ENCODE measurements at regions not wholly inside any gene's neighbourhood (a gene's known extent, or its start where the extent isn't known, plus 50 kb on each side); places are given as distances from the start of the nearest gene placed in this dataset.
A peak's percentile ranks its signal among the peaks of the same experiment; 100 is the strongest.

DNA sequence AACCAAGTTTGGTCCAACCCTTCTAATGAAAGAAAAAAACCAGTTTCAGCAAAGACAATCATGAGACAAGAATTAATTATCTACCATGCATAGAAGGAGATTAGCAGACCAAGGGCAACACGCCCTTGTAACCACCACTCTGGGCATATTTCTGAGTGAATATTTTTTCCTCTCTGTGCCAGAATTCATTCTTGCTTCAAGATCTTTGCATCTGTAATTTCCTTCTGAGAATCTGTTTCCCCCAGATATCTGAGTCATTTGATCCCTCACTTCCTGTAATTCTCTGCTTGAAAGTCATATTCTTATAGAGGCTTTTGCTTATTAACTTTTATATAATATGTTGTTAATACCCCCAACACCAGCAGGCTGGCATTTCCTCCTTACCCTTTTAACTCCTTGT lies 243.7 kb downstream of the SLC16A7 start:
- DNase-seq: no peak

DNA sequence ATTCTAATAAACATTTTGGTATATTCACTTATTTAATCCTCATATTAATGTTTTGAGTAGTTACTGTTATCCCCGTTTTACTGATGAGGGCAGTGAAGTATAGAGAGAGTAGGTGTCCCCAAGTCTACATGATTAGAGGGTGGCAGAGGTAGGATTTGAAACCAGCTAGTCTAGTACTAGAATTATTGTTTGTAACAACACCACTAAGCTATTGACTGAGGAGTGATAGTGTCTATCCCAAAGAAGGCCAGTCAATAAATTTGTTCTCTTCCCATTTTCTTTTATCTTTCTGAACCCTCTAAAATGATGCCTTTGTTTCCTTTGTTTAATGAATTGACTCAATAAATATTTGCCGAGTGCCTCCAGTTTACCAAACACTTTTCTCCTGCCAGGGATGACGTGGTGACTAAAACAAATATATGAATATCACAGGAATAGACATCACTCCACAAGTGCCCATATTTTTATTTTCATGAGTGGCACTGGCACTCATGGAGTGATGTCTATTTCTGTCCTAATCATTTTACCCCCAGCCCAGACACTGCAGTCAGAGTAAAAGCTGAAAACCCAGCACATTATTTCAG lies 247.5 kb downstream of the SLC16A7 start:
- no peak for DNase-seq

DNA sequence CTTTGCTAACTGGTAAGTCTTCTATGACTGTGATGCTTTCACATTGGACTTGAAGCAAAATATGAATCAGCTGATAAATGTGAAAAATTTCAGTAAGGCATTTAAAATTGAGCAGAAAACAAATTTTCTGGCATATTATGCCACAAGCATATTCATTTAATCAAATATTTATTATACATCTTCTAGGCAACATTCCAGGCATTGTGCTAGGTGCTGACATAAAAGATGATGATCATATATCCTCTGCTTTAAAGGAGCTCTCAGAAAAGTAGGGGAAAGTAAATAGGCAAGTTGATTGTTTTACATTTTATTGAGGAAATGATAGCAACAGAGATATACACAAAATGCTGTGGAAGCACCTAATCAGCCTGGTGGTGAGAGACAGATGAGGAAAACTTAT lies 248.9 kb downstream of the SLC16A7 start:
- no peak for DNase-seq

DNA sequence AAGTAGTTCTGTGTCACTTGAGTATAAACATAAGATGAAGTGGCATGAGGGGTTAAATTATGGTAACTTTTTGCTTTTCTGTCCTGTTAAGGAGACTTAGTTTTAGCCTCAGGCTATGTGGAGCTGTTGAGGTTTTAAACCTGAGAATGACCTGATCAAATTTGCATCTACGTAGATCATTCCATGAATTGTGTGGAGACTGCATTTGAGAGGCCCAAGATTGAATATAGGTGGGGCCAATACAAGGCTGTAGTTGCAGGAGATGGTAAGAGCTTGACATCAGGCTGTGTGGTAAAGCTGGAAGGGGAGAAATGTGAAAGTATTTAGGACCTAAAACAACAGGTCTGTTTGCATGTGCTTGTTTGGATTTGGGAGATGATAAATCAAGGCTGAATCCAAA lies 249.5 kb downstream of the SLC16A7 start:
- DNase-seq: peak in 1 of 2 experiments; percentile 3

DNA sequence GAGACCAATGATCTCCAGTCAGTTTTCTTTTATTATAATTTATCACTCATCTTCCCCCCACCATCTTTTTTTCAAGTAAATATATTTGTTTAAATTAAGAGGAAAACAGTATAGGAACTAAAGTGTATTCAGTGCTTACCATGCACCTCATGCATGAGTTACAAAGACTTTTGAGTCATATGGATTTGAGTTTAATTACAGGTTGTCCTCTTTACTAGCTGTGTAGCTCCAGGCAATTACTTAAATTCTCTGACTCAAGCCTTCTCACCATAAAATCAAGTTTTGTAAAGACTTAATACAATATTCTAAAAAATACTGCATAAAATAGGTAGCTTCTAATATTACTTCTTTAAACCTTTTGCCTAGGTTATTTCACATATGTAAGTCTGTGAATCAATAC lies 251.3 kb downstream of the SLC16A7 start:
- DNase-seq: no peak

DNA sequence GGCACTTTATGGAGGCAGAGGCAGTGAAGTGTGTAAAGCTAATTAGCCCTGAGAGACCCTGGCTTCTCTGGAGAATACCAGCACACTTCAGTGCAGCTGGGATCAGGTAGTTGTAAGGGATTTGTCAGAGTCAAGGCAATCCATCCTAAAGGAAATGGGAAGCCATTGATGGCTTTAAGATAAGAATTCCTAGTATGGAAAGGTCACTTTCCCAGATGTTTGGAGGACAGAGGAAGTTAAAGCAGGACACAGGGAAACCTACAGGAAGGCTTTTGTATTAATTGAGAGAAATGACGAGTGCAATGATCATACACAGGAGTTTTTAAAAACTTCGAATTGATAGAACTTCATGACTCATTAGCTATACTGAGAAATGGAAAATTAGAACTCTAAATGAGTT lies 254.4 kb downstream of the SLC16A7 start:
- peak in 1 of 2 experiments; percentile 14 for DNase-seq

DNA sequence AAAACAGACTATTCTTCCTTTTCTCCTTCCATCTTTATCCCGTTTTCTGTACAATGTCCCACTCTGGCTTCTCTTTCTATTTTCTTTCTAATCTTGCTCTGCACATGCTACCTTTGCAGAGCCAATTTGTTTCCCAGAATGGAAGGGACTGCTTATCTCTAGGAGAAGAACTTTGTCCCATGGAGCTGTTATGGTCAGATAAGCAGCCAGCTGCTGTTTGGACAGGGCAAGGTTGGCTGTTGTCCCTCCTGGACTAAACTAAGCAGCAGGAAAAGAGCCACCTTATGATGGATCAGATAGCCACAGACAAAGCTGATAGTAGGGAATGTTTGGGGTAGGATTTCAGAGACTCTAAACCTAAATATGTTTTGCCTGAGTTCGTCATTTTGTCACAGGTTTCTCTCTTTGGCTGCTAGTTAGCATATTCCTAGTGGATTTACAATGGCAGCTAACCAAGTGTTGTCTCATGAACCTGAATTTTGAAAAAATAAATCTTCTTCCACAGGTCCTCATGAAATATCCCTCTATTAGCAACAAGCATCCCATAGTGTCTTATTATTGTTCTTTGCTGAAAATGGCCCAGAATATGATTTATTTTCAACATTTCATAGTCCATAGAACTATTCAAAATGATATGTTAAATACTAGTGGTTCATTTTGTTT lies 262.8 kb downstream of the SLC16A7 start:
- no peak for DNase-seq

DNA sequence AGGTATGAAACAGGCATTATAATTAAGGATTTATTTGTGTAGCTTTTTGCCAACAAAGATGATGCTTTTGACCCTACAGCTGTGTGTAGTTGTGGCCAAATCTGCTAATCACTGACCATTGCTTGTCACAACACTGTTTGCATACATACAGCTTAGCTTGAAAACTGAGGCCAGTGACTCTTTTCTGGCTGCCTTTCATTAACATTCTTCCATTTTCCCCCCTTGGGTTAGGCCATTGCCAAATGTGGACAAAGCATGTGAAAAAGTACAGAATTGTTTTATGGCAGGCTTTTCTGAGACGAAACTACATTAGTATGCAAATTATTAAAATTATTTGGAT lies 263.3 kb downstream of the SLC16A7 start:
- no peak for DNase-seq

DNA sequence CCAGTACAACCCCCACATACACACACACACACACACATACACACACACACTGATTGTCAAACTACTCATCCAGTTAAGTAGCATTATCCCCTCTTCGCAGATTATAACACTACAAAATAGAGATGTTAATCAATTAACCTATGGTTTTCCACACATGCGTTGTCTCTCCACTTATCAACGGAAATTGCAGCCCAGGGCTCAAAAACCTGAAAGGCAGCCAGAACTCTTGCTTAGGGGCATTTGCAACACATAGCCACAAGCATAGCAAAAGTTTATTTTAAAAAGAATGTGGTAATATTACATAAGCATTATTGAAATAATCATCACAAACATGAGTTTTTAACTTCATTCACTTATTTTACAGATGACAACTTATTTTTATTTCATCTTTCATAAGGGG lies 265.8 kb downstream of the SLC16A7 start:
- no peak for DNase-seq

DNA sequence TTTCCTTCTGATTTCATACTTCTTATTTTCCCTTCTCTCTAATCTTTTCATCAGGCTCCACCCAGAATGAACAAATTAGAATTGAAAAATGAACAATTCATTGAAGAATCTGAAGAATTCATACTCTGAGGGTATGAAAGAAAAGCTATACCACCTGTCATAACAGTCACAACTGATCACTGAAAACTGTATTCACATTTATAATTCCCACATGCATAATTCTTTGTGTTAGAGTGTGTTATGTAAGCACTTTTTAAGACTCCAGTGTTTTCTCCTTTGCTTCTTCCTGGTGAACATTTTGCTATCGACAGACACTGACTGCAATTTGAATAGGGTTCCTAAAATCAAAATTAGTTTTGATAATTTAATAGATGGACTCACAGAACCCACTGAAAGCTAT lies 271.2 kb downstream of the SLC16A7 start:
- no peak for DNase-seq

DNA sequence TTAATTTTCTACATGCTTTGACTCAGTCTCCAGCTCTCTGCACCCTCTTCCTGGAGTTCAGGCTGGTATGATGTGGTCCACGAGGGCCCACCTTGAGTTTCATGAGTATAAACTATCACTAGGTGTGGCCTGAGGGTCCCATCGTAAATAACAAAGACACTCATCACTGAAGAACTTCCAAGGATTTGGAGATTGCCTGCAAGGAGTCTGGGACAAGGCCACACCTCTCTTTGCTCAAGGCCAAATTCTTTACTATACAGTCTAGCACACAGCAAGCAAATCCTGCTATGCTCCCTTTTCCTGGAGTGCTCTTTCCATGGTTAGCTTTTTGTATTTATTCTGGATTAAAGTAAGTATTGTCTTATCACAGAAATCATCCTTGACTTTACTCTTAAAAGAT lies 271.9 kb downstream of the SLC16A7 start:
- DNase-seq: no peak

DNA sequence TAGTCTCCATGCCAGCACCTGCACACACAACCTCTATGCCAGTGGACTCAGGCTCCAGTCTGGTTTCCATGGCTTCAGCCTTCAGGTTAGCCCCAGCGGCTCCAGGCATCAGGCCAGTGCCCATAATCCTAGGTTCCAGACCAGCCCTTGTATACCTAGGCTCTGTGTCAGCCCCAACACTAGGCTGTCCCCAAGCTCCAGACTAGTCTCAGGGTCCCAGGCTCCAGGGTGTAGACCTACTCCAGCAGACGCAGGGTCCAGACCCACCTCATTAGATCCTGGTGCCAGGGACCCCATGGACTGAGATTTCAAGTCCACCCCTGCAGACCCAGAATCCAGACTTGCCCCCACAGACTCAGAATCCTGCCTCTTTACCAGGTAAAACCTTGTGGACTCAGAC lies 275.9 kb downstream of the SLC16A7 start:
- no peak for DNase-seq

DNA sequence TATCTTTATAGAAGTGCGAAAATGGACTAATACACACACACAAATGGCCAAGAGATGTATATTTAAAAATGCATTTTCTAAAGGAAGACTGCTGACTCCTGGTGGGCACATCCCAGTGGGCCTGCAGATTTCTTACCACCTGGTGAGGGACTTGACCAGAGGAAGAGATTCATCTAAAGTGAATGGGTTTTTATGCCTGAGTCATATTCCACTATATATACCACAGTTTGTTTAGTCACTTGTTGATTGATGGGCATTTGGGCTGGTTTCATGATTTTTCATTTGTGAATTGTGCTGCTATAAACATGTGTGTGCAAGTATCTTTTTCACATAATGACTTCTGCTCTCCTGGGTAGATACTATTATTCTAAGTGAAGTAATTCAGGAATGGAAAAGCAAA lies 277.3 kb downstream of the SLC16A7 start:
- no peak for DNase-seq

DNA sequence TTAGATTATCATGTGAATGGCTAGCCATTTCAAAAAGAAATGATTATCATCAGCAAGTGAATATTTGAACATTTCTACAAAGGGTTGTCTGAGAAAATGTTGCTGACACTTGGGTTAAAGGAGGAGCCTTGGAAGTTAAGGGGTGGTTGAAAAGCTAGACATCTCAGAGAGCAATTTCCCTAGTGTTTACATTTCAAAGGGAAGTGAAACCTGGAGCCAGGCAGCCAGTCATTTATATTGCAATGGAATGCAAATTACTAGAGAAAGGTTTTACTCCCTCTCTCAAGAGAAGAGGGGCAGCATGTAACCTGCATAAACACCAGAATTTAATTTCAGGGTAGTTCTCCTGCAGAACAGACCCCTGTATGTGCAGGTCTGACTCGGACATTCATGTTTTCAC lies 279.0 kb downstream of the SLC16A7 start:
- DNase-seq: peak; percentile 37 to 74

DNA sequence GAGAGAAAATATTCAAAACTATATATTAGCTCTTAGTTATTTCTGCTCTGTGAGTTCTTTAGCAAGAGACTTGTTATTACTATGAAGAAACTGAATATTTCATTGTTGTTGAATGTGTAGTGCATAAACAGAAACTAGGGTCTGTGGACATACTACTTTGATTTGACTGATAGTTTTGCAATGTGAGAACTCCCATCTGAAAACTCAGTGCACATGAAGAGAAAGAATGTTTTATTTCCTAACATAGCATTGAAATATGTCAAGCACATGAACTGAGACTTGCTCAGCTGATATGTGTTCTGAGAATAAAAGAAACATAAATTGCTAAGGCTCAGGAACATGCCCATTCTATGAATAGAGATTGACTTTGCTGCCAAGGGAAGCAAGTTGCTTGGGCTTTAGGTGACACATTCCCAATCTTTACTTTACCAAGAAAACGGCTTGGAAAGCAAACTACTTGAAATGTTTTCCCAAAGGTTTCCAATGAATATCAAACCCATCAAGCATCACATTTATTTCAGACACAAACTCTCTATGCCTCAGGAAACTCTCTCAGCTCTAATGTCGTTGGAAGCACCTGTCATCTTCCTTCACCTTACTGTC lies 290.4 kb downstream of the SLC16A7 start:
- no peak for DNase-seq

DNA sequence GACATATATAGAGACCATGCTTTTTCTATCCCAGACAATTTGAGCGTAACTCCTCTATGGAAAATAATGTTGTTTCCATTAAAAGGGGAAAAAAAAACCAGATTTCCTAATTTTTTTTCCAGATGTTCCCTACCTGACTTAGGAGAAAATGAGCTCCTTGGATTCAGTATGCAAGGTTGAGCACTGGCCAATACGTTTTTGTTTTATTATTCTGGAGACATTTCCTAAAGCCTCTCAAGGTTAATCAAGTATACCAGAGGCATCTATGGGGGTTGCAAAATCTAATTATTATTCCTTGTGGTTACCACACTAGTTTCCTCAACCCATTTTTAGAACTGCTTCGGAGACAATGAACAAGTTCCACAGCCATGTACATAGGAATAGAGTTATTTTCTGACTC lies 291.3 kb downstream of the SLC16A7 start:
- no peak for DNase-seq

DNA sequence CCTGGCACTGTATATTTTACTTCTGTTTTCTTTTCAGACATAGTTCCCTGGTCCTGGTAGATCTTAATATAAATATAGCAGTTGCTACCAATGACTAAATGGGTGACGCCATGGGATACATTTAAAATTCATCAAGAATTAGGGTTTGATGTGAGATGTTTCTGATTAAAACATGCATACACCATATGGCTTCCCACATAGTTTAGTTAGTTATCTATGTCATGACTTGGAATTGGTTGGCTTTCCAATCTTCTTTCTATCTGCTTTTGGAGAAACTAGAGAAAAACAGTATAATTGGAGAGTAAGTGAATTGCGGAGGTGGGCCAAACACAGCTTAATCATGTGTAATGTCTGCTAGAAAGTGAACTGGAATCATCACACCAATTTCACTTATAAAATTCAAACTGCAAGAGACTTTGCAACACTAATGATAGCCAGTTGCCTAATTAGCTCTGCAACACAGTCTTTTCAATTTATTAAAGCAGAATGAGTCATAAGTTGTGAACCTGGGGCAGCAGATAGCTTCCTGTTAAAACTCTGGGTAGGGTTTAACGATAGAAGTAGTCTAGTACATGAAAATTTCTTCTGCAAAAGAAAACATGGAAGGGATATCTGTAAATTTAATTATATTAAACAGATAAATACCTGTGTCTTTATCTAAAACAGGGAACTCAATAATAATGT lies 295.2 kb downstream of the SLC16A7 start:
- no peak for DNase-seq

DNA sequence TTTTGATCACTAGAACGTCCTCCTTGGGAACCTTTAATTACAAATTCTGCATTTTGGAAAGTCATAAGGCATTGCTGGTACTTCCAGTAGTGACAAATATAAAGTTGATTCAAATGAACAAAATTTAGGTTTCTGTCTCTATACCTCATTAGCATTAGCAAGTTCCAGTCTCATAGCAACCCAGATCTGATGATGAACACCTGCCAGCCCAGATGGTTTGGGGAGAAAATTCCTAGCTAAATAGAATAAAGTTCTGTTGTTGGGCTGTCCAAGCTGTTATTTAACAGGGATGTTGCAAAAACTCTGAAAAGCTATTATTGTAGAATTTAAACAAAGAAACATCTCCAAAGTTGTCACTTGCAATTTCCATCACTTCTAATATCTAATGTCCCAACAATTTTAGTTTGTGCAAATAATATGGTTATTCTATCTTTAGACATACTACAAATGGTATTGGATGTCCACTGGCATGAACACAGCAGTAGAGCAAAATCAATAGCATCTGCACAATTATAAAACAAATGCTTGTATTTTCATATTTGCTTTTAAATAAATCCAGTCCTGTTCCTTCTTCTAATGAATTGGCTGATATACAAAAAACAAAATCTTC lies 299.4 kb downstream of the SLC16A7 start:
- no peak for DNase-seq

DNA sequence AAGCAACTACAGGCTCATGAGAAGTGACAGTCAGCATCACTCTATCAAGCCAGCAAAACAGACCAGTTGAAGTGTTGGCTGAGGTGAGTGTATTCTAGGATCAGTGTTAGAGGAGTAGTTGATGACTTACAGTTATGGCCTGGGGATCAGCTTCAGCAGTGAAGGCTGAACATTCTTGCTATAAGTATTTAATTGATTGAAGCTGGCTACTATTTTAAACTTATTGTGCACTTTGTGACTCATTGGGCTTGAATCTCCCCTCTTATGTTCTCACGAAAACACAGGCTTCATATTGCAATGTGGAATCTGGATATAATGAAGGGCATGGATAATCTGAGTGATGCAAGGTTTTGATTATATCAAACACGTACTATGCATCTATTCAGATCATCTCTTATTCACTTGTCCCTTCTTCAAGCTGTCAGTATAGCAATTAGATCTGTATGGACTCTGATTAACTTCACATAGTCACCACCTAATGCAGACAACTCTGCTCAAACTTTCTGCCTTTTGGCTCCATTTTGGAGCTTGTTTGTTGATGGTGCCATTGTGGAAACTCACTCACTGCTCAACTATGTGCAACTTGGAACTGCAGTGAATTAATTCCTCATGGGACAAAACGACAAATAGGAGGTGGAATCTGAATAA lies 309.2 kb downstream of the SLC16A7 start:
- no peak for DNase-seq

DNA sequence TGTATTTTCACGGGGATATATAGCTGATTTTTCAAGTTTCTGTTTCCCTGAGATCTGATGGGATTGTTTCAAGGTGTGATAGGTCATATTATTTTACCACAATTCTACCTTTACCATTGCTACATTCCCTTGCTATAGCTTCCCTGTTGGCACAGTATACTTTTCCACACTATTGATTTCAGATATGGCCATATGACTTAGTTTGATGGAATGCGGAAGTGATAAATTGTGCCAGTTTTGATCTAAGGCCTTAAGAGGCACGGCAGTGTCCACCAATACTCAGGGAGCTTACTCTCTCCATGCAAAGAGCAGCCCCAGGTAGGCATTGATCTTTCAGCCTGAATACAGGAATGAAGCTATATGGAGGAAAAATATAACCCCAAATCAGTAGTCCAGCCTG lies 315.7 kb downstream of the SLC16A7 start:
- no peak for DNase-seq

DNA sequence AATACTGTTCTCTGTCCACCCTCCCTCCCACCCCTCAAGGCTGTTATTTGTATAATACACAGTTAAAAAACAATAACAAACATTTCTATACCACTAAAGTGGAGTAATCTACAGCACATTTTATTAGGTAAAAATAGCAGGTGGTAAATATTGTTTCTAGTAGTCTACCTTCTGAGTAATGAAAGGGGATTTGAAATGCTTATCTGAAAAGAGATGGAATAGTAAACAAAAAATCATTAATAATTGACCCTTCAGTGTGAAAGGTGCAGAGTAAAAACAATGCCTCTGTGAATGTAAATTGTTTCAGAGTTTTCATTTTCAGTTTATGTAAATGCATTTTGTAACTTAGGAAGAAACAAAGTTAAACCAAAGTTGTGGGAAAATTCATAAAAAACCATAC lies 321.2 kb downstream of the SLC16A7 start:
- DNase-seq: no peak

DNA sequence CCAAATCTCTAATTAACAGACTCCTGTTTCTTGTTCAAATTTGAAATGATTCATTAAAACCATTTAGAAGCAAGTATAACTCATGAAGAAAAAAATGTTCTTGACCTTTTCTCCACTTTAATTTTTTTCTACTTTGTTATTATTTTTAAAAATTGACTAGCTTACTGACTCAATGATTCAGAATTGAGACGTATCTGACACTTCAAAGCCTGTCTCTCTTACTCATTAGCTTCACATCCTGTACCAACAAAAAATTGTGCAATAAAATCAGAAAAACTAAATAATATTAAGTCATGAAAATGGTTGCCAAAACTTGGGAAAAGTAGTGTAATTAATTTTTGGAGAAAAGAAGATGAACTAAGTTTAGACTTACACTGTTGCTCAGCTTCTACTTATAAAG lies 331.2 kb downstream of the SLC16A7 start:
- DNase-seq: no peak

DNA sequence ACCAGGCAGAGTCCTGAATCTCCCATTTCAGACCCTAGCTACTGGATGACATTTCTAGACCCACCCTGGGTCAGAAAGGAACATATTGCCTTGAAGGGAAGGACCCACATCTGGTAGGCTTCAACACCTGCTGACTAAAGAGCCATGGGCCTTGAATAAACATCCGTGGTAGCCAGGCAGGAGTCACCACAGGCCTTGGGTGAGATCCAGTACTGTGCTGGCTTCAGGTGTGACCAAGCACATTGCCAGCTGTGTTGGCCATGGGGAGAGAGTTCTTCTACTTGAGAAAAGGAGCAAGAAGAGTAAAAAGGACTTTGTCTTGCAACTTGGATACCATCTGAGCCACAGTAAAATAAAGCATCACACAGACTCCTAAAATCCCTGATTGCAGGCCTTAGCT lies 332.6 kb downstream of the SLC16A7 start:
- DNase-seq: no peak
